ENCODE measurements at regions not wholly inside any gene's neighbourhood (a gene's known extent, or its start where the extent isn't known, plus 50 kb on each side); places are given as distances from the start of the nearest gene placed in this dataset.
A peak's percentile ranks its signal among the peaks of the same experiment; 100 is the strongest.

- Histone ChIP-seq H3K4me2 (replicated peaks; ENCODE audit: extremely low read depth, low read length, poor library complexity, severe bottlenecking) (no peak overlapping the region), H2AFZ (ENCODE audit: insufficient read depth, low read depth, low read length, poor library complexity, severe bottlenecking) (no peak overlapping the region), H4K20me1 (ENCODE audit: insufficient read depth, low read length) (no peaks in the 10 kb centered on the region), H3K9ac (ENCODE audit: insufficient read depth, low read length, poor library complexity, severe bottlenecking) (no peak overlapping the region), H3K79me2 (ENCODE audit: insufficient read depth, low read length) (peaks cover 3% of the 10 kb centered on the region), H3K27ac (ENCODE audit: low read depth in 1 of 2, low read length in 2 of 2) (no peak overlapping the region), H3K4me3 (replicated peaks in 1 of 3; ENCODE audit: low read depth in 2 of 3, low read length in 3 of 3) (no peak overlapping the region), H3K36me3 (replicated peaks in 1 of 2; ENCODE audit: control insufficient read depth in 1 of 2, insufficient read depth in 2 of 2, low read length in 2 of 2) (peaks cover 0 to 13% of the 10 kb centered on the region in 2 donors), H3K4me1 (ENCODE audit: control insufficient read depth in 1 of 2, insufficient read depth in 2 of 2, low read length in 2 of 2) (peaks cover 8 to 13% of the 10 kb centered on the region in 2 donors), H3K27me3 (ENCODE audit: control insufficient read depth in 2 of 2, insufficient read depth in 2 of 2, low read length in 2 of 2) (no peaks in the 10 kb centered on the region), H3K9me3 (replicated peaks in 1 of 2; ENCODE audit: control insufficient read depth in 1 of 2, insufficient read depth in 1 of 2, low read length in 2 of 2) (peaks cover 24 to 34% of the 10 kb centered on the region in 2 donors)
- TF ChIP-seq CTCF (IDR thresholded peaks at IDR 0.05), result no peak
- Mint-ChIP-seq H3K9me3 (peaks cover 29 to 43% (median 37%) of the 10 kb centered on the region in 7 donors), H3K4me3 (no peak overlapping the region), H3K36me3 (peaks cover 15 to 20% of the 10 kb centered on the region in 2 donors), H3K27me3 (ENCODE audit: low read depth in 3 of 3) (peaks cover 2 to 4% (median 2%) of the 10 kb centered on the region in 3 donors), H3K27ac (no peak overlapping the region), H3K4me1 (peaks cover 20% of the 10 kb centered on the region)
- DNase-seq, result no peak
- WGBS (ENCODE audit: insufficient coverage), result no CpG with 5 or more reads among the region's 2 CpGs
- intact Hi-C loops (cut with micrococcal nuclease), result no loop called here
Observed at GRCh38 chr2:144258154-144258553, 261.8 kb downstream of the ZEB2 start.

GRCh38 chr2:144256996-144257707, 262.8 kb downstream of the ZEB2 start:
- H3K9ac ChIP-seq (ENCODE audit: insufficient read depth, low read length, poor library complexity, severe bottlenecking), result no peak overlapping the region
- TF ChIP-seq CTCF (IDR thresholded peaks at IDR 0.05), result no peak
- peaks cover 29 to 41% of the 10 kb centered on the region in 2 donors for H3K9me3 ChIP-seq (replicated peaks in 1 of 2; ENCODE audit: control insufficient read depth in 1 of 2, insufficient read depth in 1 of 2, low read length in 2 of 2)
- intact Hi-C loops (cut with micrococcal nuclease), result no loop called here
- H3K27me3 ChIP-seq (ENCODE audit: control insufficient read depth in 2 of 2, insufficient read depth in 2 of 2, low read length in 2 of 2), result no peaks in the 10 kb centered on the region
- Mint-ChIP-seq H3K27me3 (ENCODE audit: low read depth in 3 of 3) (peaks cover 2 to 4% (median 2%) of the 10 kb centered on the region in 3 donors), H3K4me3 (peak overlapping the region in 1 of 2 donors; percentile 51), H3K4me1 (peaks cover 20% of the 10 kb centered on the region), H3K36me3 (peaks cover 20 to 26% of the 10 kb centered on the region in 2 donors), H3K9me3 (peaks cover 37 to 49% (median 44%) of the 10 kb centered on the region in 7 donors), H3K27ac (no peak overlapping the region)
- peaks cover 3% of the 10 kb centered on the region for H3K79me2 ChIP-seq (ENCODE audit: insufficient read depth, low read length)
- DNase-seq, result no peak
- no peak overlapping the region for H2AFZ ChIP-seq (ENCODE audit: insufficient read depth, low read depth, low read length, poor library complexity, severe bottlenecking)
- no peak overlapping the region for H3K4me2 ChIP-seq (replicated peaks; ENCODE audit: extremely low read depth, low read length, poor library complexity, severe bottlenecking)
- H3K4me1 ChIP-seq (ENCODE audit: control insufficient read depth in 1 of 2, insufficient read depth in 2 of 2, low read length in 2 of 2), result peaks cover 8 to 13% of the 10 kb centered on the region in 2 donors
- H3K4me3 ChIP-seq (replicated peaks in 1 of 3; ENCODE audit: low read depth in 2 of 3, low read length in 3 of 3), result no peak overlapping the region
- no peak overlapping the region for H3K27ac ChIP-seq (ENCODE audit: low read depth in 1 of 2, low read length in 2 of 2)
- no peaks in the 10 kb centered on the region for H4K20me1 ChIP-seq (ENCODE audit: insufficient read depth, low read length)
- peaks cover 0 to 13% of the 10 kb centered on the region in 2 donors for H3K36me3 ChIP-seq (replicated peaks in 1 of 2; ENCODE audit: control insufficient read depth in 1 of 2, insufficient read depth in 2 of 2, low read length in 2 of 2)
- WGBS (ENCODE audit: insufficient coverage), result no CpG with 5 or more reads among the region's 1 CpG

Measured in CD14-positive monocyte (primary cell).